Heart left ventricle (tissue), 16 donors: ENCODE measurements at regions not wholly inside any gene's neighbourhood (a gene's known extent, or its start where the extent isn't known, plus 50 kb on each side); places are given as distances from the start of the nearest gene placed in this dataset.

Experiments
- ATAC-seq, 4 donors: fragments of 200-7000 bp; cut with Tn5 transposase; one replicate each; pipeline ENCODE4 v1.9.1; 2020 to 2022; ENCODE audit warnings: moderate library complexity in 4 of 4, mild to moderate bottlenecking in 3 of 4, moderate number of reproducible peaks in 1 of 4
- DNase-seq, 5 donors: peaks; one replicate each; pipeline ENCODE4 v3.0.0-alpha.2; 2020
- H3K27ac ChIP-seq, 12 donors: fragments of 200-600 bp; sonication (generic) in 4 of 12; one replicate each; pipeline versions ENCODE4 v1.5.0 to v1.8.0; 2016 to 2022; ENCODE audit warnings: mild to moderate bottlenecking in 2 of 12
- H3K27me3 ChIP-seq, 9 donors: fragments of 200-600 bp; sonication (generic) in 2 of 9; one replicate each; pipeline versions ENCODE4 v1.5.1 to v1.8.0; 2016 to 2022; ENCODE audit warnings: mild to moderate bottlenecking in 3 of 9
- H3K36me3 ChIP-seq, 9 donors: fragments of 200-600 bp; sonication (generic) in 2 of 9; one replicate each; pipeline versions ENCODE4 v1.5.0 to v1.8.0; 2018 to 2022; ENCODE audit warnings: mild to moderate bottlenecking in 2 of 9
- H3K4me1 ChIP-seq, 12 donors: fragments of 200-600 bp; sonication (generic) in 4 of 12; one replicate each; pipeline versions ENCODE4 v1.5.0 to v1.8.0; 2016 to 2022; ENCODE audit warnings: mild to moderate bottlenecking in 3 of 12
- H3K4me3 ChIP-seq, 12 donors: fragments of 200-600 bp; sonication (generic) in 4 of 12; one replicate each; pipeline versions ENCODE4 v1.5.0 to v1.8.0; 2017 to 2022; ENCODE audit warnings: mild to moderate bottlenecking in 9 of 12, moderate library complexity in 4 of 12
- H3K9me3 ChIP-seq, 12 donors: fragments of 200-600 bp; sonication (generic) in 4 of 12; one replicate each; pipeline versions ENCODE4 v1.5.0 to v1.8.0; 2016 to 2022; ENCODE audit warnings: mild to moderate bottlenecking in 1 of 12
- CTCF ChIP-seq, 12 donors: fragments of 200-600 bp; sonication (generic) in 4 of 12; IDR thresholded peaks; one replicate each; pipeline versions ENCODE4 v1.5.0 to v1.8.0; 2018 to 2022; ENCODE audit warnings: antibody characterized with exemption in 12 of 12, mild to moderate bottlenecking in 5 of 12
- POLR2A ChIP-seq, 2 donors: fragments of 450-650 bp; IDR thresholded peaks; one replicate each; pipeline ENCODE4 v1.6.1; 2017; ENCODE audit warnings: antibody characterized with exemption in 2 of 2, mild to moderate bottlenecking in 2 of 2, moderate library complexity in 2 of 2
- WGBS, 4 donors: extraction: QIAGEN DNeasy Blood & Tissue Kit in 2 of 4; methylation state at CpG; one replicate each; pipeline versions ENCODE4 v1.1.5 to v1.1.7; 2013 to 2018; 5-methylcytosine and 5-hydroxymethylcytosine counted together
- intact Hi-C, 10 donors: fragments of 100-400 bp; cut with DNase I; formaldehyde crosslinking; loops; one replicate each; pipeline versions ENCODE4 v1.11.1 to v1.14.2; 2022
- donor health status: ischemic (EF 13 %, LVEDD 7.1; RV severe dilation, severe dysfunction).
- donor health status: healthy with polysubstance abuse.
- donor health status: DM: no; HTN: yes; CAD: no.
- donor health status: DM: no; HTN: no; CAD: no.
- donor health status: ischemic (EF 25% LVEDD 6.9; RV normal size, moderate dysfunction).
- donor health status: ischemic (EF 25% LVEDD 5.7; RV mildly dilated, moderate dysfunction).
- donor health status: healthy.
- donor health status: DM: yes; HTN: yes; CAD: no.
- donor health status: ischemic (EF 35%, LVEDD 5.7; RV mildly dilated, moderate dysfunction).
- donor health status: nonischemic (EF 11% LVEDD 7.7; RV severe dilation, severe dysfunction).
- donor health status: DM: yes; HTN: yes; CAD: no.
- donor health status: PGD.
- donor health status: ischemic (EF 29% LVEDD 5.4; RV normal size, mild dysfunction).
- donor health status: nonischemic (EF 23%, LVEDD 6.1; RV moderate dilation, normal function).

- Histone ChIP-seq H3K27ac (no peak overlapping the region), H3K4me3 (no peak overlapping the region), H3K36me3 (no peaks in the 10 kb centered on the region), H3K27me3 (no peaks in the 10 kb centered on the region), H3K9me3 (no peaks in the 10 kb centered on the region), H3K4me1 (no peaks in the 10 kb centered on the region)
- no peak for DNase-seq
- TF ChIP-seq CTCF (IDR thresholded peaks at IDR 0.05), result no peak
- TF ChIP-seq POLR2A (IDR thresholded peaks at IDR 0.05), result no peak
- intact Hi-C loops, result no loop called here
- 88 to 92% (median 89%) methylated on average over 12 to 13 of the region's 13 CpGs for WGBS, 4 donors
- no peak for ATAC-seq
These were observed 227.2 kb downstream of the QKI start for GRCh38 chr6:163641706-163642105.

- Histone ChIP-seq H3K4me3 (no peak overlapping the region), H3K36me3 (no peaks in the 10 kb centered on the region), H3K27me3 (no peaks in the 10 kb centered on the region), H3K9me3 (no peaks in the 10 kb centered on the region), H3K4me1 (no peaks in the 10 kb centered on the region), H3K27ac (no peak overlapping the region)
- no peak for ATAC-seq
- no peak for DNase-seq
- intact Hi-C loops, result no loop called here
- WGBS, 4 donors, result 94 to 95% (median 94%) methylated on average over 21 of the region's 21 CpGs
- no peak for TF ChIP-seq CTCF (IDR thresholded peaks at IDR 0.05)
- TF ChIP-seq POLR2A (IDR thresholded peaks at IDR 0.05), result no peak
These were observed 226.1 kb downstream of the QKI start for GRCh38 chr6:163640641-163641040.

GRCh38 chr6:163637524-163637923 is 223.0 kb downstream of the QKI start:
- TF ChIP-seq CTCF (IDR thresholded peaks at IDR 0.05) (no peak), POLR2A (IDR thresholded peaks at IDR 0.05) (no peak)
- Histone ChIP-seq H3K27ac (no peak overlapping the region), H3K27me3 (peaks cover 0 to 2% (median 0%) of the 10 kb centered on the region in 9 donors), H3K36me3 (no peaks in the 10 kb centered on the region), H3K4me1 (no peaks in the 10 kb centered on the region), H3K9me3 (peaks cover 0 to 7% (median 0%) of the 10 kb centered on the region in 12 donors), H3K4me3 (no peak overlapping the region)
- no peak for ATAC-seq
- WGBS, 4 donors, result 63 to 79% (median 64%) methylated on average over 3 of the region's 3 CpGs
- intact Hi-C loops, result no loop called here
- no peak for DNase-seq

GRCh38 chr6:163635731-163636364 is 221.3 kb downstream of the QKI start:
- Histone ChIP-seq H3K27ac (no peak overlapping the region), H3K36me3 (no peaks in the 10 kb centered on the region), H3K4me3 (no peak overlapping the region), H3K27me3 (peaks cover 0 to 17% (median 9%) of the 10 kb centered on the region in 9 donors), H3K4me1 (no peaks in the 10 kb centered on the region), H3K9me3 (peaks cover 0 to 7% (median 0%) of the 10 kb centered on the region in 12 donors)
- ATAC-seq (no peak), DNase-seq (no peak)
- TF ChIP-seq POLR2A (IDR thresholded peaks at IDR 0.05) (no peak), CTCF (IDR thresholded peaks at IDR 0.05) (no peak)
- WGBS, 4 donors, result 69 to 77% (median 73%) methylated on average over 22 of the region's 22 CpGs
- intact Hi-C loops, result no loop called here
